Natural killer cell treated with Interleukin-12 subunit alpha and Interleukin-12 subunit beta and Interleukin-15 and Interleukin-18, amount 100 ng/mL, for 72 hours (primary cell): ENCODE measurements at regions not wholly inside any gene's neighbourhood (a gene's known extent, or its start where the extent isn't known, plus 50 kb on each side); places are given as distances from the start of the nearest gene placed in this dataset.

Experiments used
- ATAC-seq, 2 donors: fragments of 150-1000 bp; cut with Tn5 transposase in 1 of 2; sonication (Bioruptor Pico), chemical (Tn5 transposase) in 1 of 2; 2 replicates each; pipeline ENCODE4 v1.10.0; 2021
- DNase-seq: peaks from one replicate; pipeline ENCODE4 v3.0.0; 2022; ENCODE audit warnings: low spot score
- H3K27ac Mint-ChIP-seq, 2 donors: 1 replicate in 1 of 2; 2 replicates in 1 of 2; pipeline ENCODE4 v1.8.0; 2022; ENCODE audit warnings: mixed read lengths in 2 of 2, mild to moderate bottlenecking in 1 of 2, moderate library complexity in 1 of 2
- H3K27me3 Mint-ChIP-seq, 2 donors: 1 replicate in 1 of 2; 2 replicates in 1 of 2; pipeline ENCODE4 v1.8.0; 2022; ENCODE audit warnings: mixed read lengths in 2 of 2
- H3K36me3 Mint-ChIP-seq: one replicate; pipeline ENCODE4 v1.8.0; 2022; ENCODE audit warnings: mixed read lengths
- H3K4me1 Mint-ChIP-seq, 2 donors: 1 replicate in 1 of 2; 2 replicates in 1 of 2; pipeline ENCODE4 v1.8.0; 2022; ENCODE audit warnings: low read depth in 2 of 2, mixed read lengths in 2 of 2, mild to moderate bottlenecking in 1 of 2
- H3K4me3 Mint-ChIP-seq: one replicate; pipeline ENCODE4 v1.8.0; 2022; ENCODE audit warnings: mixed read lengths
- H3K9me3 Mint-ChIP-seq: 2 replicates; pipeline ENCODE4 v1.8.0; 2022; ENCODE audit warnings: mixed read lengths

DNA sequence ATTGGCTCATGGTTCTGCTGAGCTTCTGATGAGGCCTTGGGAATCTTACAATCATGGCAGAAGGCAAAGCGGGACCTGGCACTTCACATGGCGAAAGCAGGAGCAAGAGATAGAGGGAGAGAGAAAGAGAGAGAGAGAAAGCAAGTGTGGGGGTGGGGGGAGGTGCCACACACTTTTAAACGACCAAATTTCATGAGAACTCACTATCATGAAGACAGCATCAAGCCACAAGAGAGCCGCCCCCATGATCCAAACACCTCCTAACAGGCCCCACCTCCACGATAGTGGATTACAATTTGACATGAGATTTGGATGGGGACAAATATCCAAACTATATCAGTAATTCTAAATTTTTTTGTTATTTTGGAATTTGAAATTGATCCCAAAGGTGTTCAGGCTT lies 553.9 kb downstream of the PRR16 start:
- H3K9me3 Mint-ChIP-seq, result peaks cover 12% of the 10 kb centered on the region
- DNase-seq (no peak), ATAC-seq (no peak)
- H3K4me3 Mint-ChIP-seq, result no peak overlapping the region
- no peaks in the 10 kb centered on the region for H3K4me1 Mint-ChIP-seq
- H3K27ac Mint-ChIP-seq, result no peak overlapping the region
- no peaks in the 10 kb centered on the region for H3K27me3 Mint-ChIP-seq
- H3K36me3 Mint-ChIP-seq, result no peaks in the 10 kb centered on the region

DNA sequence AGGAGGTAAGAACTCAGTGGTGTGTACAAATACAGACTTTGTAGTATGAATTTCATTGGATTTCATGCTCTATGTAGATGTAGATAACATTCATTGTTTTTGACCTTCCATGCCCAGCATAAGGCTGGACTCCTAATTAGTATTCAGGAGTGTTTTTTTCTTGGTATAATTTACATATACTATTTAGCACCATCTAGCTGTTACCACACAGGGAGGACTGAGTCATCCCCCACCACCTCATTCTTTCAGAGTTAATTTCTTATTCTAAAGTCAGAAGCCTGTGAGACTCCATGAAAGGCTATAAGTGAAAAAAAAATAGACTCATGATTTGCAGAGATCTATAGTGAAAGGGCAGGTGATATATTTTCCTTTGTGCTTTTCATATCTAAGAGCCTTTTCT lies 555.0 kb downstream of the PRR16 start:
- no peaks in the 10 kb centered on the region for H3K36me3 Mint-ChIP-seq
- DNase-seq, result no peak
- H3K4me1 Mint-ChIP-seq, result no peaks in the 10 kb centered on the region
- ATAC-seq, result no peak
- no peak overlapping the region for H3K27ac Mint-ChIP-seq
- H3K27me3 Mint-ChIP-seq, result no peaks in the 10 kb centered on the region
- peaks cover 14% of the 10 kb centered on the region for H3K9me3 Mint-ChIP-seq
- no peak overlapping the region for H3K4me3 Mint-ChIP-seq

DNA sequence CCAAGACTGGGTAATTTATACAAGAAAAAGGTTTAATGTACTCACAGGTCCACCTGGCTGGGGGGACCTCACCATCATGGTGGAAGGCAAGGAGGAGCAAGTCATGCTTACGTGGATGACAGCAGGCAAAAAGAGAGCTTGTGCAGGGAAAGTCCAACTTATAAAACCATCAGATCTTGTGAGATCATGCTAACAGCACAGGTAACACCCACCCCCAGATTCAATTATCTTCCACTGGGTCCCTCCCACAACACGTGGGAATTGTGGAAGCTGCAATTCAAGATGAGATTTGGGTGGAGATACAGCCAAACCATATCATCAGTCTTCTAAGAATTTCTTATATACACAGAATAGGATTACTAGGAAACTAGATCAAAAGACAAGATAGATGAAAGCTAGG lies 555.6 kb downstream of the PRR16 start:
- H3K27me3 Mint-ChIP-seq, result no peaks in the 10 kb centered on the region
- ATAC-seq (no peak), DNase-seq (no peak)
- H3K4me3 Mint-ChIP-seq, result no peak overlapping the region
- no peaks in the 10 kb centered on the region for H3K36me3 Mint-ChIP-seq
- no peak overlapping the region for H3K27ac Mint-ChIP-seq
- peaks cover 14% of the 10 kb centered on the region for H3K9me3 Mint-ChIP-seq
- H3K4me1 Mint-ChIP-seq, result no peaks in the 10 kb centered on the region

DNA sequence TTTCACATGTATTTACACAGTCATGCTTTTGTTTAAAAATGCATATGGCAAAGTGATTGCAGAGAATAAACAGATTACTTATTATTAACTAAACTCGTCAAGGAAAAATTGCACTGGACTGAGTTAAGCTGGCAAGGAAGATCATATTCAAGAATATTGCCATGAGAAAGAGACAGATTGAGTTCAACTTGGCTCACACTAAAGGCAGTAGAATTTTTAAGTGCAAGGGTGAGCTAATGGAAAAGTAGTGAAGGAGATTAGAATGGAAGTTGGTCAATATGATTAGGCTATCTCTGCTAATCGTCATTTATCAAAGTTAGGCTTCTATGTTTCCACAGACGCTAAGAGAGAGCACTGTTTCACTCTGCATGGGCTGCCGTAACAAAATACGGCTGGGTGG lies 557.6 kb downstream of the PRR16 start:
- no peak overlapping the region for H3K4me3 Mint-ChIP-seq
- no peaks in the 10 kb centered on the region for H3K27me3 Mint-ChIP-seq
- no peak overlapping the region for H3K27ac Mint-ChIP-seq
- no peak for ATAC-seq
- H3K4me1 Mint-ChIP-seq, result no peaks in the 10 kb centered on the region
- peaks cover 14% of the 10 kb centered on the region for H3K9me3 Mint-ChIP-seq
- no peak for DNase-seq
- H3K36me3 Mint-ChIP-seq, result no peaks in the 10 kb centered on the region

DNA sequence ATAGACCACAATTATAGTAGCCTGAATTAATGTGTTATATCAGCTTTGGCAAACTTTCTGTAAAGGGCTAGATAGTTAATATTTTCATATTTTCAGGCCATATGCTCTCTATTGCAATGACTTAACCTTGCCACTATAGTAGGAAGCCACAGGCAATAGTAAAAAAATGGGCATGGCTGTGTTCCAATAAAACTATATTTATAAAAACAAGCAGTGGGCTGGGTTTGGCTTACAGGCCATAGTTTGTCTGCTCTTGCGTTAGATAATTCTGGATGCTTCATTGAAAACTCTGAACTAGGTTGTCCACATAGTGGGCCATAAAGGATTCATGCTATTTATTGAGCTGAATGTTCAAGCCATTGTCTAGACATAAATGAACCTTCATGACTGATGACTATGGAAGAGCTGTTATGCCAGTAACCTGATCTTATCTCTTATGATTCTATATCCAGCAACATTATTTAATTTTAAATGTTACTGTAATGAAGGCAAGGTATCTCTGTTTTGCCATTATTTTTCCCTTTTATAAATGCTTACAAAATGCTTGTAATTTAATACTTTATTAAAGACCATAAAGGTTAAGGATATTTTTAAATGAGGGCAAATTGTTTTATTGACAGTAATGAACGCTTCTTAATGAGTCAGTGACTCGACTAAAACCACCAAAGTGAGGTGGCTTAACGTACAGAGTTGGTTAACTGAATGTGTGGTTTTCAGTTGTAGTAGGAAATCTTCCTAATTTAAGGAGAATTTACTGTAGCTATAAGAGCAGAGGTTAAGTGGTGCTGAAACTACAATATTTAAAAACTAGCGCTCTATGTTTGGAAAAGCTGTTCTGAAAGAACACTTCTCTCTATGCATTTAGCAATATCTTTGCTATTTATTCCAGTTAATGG lies 560.6 kb downstream of the PRR16 start:
- no peaks in the 10 kb centered on the region for H3K4me1 Mint-ChIP-seq
- DNase-seq, result no peak
- no peaks in the 10 kb centered on the region for H3K27me3 Mint-ChIP-seq
- peaks cover 12% of the 10 kb centered on the region for H3K9me3 Mint-ChIP-seq
- H3K27ac Mint-ChIP-seq, result no peak overlapping the region
- no peak overlapping the region for H3K4me3 Mint-ChIP-seq
- no peaks in the 10 kb centered on the region for H3K36me3 Mint-ChIP-seq
- no peak for ATAC-seq

DNA sequence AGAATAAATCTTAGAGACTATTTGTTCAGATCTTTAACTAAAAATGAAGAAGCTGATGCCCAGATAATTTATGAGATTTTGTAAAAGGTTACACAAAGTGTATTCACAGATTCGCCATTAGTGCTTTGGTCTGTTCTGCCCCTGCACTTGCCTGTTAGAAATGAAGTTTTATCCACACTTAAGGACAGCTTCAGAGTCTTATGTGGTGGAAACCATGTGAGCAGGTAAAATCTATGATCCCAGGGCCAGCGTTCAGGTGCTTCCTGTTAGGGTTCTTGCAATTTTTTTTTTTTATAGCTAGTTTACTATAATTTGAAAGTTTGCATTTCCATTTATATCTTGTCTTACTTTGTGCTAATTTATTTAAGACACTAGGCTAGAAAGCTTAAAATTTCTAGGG lies 561.6 kb downstream of the PRR16 start:
- no peaks in the 10 kb centered on the region for H3K27me3 Mint-ChIP-seq

DNA sequence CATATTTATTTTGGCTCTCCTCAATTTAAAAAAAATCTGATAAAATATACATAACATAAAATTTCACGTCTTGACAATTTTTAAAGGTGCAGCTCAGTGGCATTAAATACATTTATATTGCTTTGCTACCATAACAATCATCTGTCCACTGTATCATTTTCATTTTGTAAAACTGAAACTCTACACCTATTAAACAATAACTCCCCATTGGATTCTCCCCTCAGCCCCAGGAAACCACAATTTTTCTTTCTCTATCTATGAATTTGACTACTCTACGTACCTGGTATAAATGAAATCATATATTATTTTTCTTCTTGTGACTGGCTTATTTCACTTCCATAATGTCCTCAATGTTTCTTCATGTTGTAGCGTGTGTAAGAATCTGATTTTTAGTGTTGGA lies 563.5 kb downstream of the PRR16 start:
- no peaks in the 10 kb centered on the region for H3K4me1 Mint-ChIP-seq
- H3K9me3 Mint-ChIP-seq, result peaks cover 5% of the 10 kb centered on the region
- H3K27ac Mint-ChIP-seq, result no peak overlapping the region
- no peaks in the 10 kb centered on the region for H3K27me3 Mint-ChIP-seq
- H3K4me3 Mint-ChIP-seq, result no peak overlapping the region
- ATAC-seq, result no peak
- no peaks in the 10 kb centered on the region for H3K36me3 Mint-ChIP-seq
- DNase-seq, result no peak

More for the DNA sequence above, 561.6 kb downstream of the PRR16 start:
- peaks cover 11% of the 10 kb centered on the region for H3K9me3 Mint-ChIP-seq
- H3K4me1 Mint-ChIP-seq, result no peaks in the 10 kb centered on the region
- no peak overlapping the region for H3K4me3 Mint-ChIP-seq
- ATAC-seq, result no peak
- no peak for DNase-seq
- H3K36me3 Mint-ChIP-seq, result no peaks in the 10 kb centered on the region
- H3K27ac Mint-ChIP-seq, result no peak overlapping the region

DNA sequence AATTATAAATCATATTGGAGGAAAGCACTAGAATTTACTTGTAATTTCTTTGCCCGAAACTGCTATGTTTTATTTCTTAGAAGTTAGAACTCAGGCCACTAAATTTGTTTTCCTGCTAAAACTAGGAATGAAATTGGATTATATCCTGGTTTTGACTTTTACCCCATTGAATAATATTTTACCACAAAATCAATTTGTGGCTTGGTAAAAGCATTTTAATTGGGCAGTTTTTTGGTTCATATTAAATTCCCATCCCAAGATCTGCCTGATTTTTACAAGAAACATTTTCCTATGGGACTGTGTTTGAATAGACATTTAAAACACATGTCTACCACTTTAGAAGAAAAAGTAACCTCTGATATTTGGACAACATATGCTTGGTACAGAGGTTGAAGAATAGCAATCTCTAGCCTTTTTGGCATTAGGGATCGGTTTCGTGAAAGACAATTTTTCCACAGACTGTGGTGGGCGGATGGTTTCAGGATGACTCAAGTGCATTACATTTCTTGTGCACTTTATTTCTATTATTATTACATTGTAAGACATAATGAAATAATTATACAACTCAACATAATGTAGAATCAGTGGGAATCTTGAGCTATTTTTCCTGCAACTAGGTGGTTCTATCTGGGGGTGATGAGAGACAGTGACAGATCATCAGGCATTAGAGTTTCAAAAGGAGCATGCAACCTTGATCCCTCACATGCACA lies 565.6 kb downstream of the PRR16 start:
- Mint-ChIP-seq H3K9me3 (peaks cover 4% of the 10 kb centered on the region), H3K4me3 (no peak overlapping the region), H3K27me3 (no peaks in the 10 kb centered on the region), H3K36me3 (no peaks in the 10 kb centered on the region), H3K27ac (no peak overlapping the region), H3K4me1 (no peaks in the 10 kb centered on the region)
- DNase-seq, result no peak
- ATAC-seq, result no peak

DNA sequence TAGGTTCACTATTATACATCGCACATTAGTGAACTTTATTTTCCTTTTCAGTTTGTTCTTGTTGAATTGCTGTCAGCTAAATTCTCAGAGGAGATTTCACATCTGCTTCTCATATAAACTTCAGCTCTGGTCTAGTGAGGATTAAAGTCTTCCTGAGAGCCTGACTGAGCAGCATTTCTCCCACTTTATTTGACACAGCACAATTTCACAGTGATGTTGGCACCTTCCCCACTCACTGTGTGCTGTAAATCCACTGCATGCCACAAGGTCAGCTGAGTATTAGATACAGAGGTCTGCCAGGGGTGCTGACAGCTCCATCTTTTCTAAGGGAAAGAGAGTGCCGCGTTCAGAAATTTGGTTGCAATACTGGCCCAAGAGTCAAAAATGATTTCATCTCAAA lies 567.4 kb downstream of the PRR16 start:
- H3K27me3 Mint-ChIP-seq, result no peaks in the 10 kb centered on the region
- no peaks in the 10 kb centered on the region for H3K4me1 Mint-ChIP-seq
- DNase-seq, result no peak
- no peak overlapping the region for H3K4me3 Mint-ChIP-seq
- ATAC-seq, result no peak
- no peak overlapping the region for H3K27ac Mint-ChIP-seq
- H3K9me3 Mint-ChIP-seq, result peaks cover 11% of the 10 kb centered on the region
- H3K36me3 Mint-ChIP-seq, result no peaks in the 10 kb centered on the region

DNA sequence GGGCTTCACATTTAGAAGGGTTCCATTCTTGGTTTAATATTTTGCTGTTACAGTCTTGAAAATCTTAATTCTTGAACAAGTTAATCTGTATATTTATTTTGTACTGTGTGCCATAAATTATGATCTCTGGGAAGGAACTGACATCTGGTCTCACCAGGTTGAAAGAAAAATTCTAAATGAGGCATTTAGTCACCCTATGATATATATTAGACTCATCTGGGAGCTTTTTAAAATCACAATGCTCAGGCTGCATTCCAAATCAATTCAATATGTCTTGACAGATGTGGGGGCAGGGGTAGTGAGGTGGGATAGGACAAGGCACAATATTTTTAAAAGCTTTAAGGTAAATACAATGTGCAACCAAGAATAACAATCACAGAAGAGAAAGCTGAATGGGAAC lies 569.2 kb downstream of the PRR16 start:
- no peaks in the 10 kb centered on the region for H3K4me1 Mint-ChIP-seq
- DNase-seq (no peak), ATAC-seq (no peak)
- H3K9me3 Mint-ChIP-seq, result peaks cover 15% of the 10 kb centered on the region
- no peak overlapping the region for H3K27ac Mint-ChIP-seq
- H3K27me3 Mint-ChIP-seq, result no peaks in the 10 kb centered on the region
- peaks cover 3% of the 10 kb centered on the region for H3K36me3 Mint-ChIP-seq
- no peak overlapping the region for H3K4me3 Mint-ChIP-seq

DNA sequence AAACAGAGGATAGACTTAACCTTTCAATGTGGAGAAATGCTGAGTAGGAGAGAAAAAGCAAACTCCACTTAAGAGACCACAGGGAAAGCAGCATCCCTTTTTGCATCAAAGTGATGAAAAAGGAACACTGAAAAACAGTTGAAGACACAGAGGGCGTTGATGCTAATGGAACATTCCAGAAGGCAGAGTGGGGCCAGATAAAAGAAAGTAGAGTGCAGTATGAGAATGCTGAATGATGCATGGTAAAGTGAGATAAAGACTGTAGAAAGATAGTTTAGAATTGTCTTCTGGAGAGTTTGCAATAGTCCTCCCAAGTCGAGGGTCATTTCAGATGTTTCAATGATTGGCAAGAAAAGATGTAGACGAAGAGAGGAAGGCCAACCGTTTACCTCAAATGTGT lies 574.3 kb downstream of the PRR16 start:
- ATAC-seq, result no peak
- DNase-seq, result no peak
- H3K9me3 Mint-ChIP-seq, result peaks cover 19% of the 10 kb centered on the region
- H3K27ac Mint-ChIP-seq, result no peak overlapping the region
- H3K4me1 Mint-ChIP-seq, result no peaks in the 10 kb centered on the region
- no peaks in the 10 kb centered on the region for H3K27me3 Mint-ChIP-seq
- H3K4me3 Mint-ChIP-seq, result no peak overlapping the region
- H3K36me3 Mint-ChIP-seq, result peaks cover 4% of the 10 kb centered on the region

DNA sequence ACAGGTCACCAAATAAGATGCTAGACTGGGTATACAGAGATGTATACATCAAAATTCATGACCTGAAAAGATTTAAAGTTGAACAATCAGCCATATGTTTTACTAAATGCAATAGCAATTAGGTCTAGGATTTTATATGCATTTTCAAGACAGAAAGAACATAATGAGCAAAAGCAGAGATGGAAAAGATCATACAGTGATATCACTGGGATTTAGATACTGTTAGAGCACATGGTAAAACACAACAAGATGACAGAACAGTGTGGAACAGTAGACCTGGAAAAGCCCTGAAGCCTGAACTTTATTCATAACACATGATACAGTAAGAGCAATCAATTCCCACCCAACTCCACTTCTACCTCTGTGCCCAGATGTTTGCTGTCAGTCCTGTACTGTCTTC lies 585.9 kb downstream of the PRR16 start:
- H3K36me3 Mint-ChIP-seq, result no peaks in the 10 kb centered on the region
- H3K27ac Mint-ChIP-seq, result no peak overlapping the region
- DNase-seq, result no peak
- peaks cover 5% of the 10 kb centered on the region for H3K9me3 Mint-ChIP-seq
- no peaks in the 10 kb centered on the region for H3K27me3 Mint-ChIP-seq
- no peak overlapping the region for H3K4me3 Mint-ChIP-seq
- ATAC-seq, result no peak
- no peaks in the 10 kb centered on the region for H3K4me1 Mint-ChIP-seq

DNA sequence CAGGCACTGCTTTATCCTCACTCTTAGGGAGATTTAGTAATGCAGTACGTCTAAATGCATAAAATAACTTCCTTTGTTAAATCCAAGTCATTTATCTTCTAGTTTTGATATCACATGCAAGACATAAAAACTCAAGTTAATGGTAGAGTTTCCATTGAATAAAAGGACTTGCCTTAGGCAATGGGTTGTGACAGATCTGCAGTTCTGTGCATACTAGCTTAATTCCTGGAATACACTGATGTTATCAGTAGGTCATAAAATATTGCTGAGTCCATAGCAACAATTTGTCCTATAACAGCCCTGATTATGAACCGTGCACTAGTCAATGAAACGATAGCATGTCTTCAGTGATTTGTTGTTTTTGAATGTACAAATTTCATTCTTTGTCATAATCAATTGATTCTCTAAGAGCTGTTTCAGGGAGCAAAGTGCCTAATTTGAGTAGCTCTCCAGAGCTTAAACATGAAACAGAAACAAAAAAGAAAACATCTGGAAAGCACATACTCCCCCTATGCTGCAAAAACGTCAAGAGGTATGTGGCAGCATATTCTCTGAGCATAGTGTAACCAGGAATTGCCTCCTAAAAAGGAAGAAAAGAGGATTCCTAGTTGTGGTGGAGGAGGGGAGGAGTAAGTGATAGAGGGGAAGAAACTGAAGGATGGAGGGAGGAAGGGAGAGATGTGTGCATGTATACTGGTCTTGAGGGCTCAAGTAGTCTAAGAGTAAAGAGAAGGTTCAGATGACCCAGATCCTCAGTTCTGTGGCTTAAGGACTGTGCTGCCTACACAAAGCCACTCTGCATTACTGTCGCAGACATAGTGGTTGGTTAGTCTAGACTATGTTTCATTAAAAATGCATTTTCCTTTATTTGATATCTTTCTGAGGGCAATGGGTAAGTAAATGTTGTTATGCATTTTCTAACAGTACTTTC lies 589.2 kb downstream of the PRR16 start:
- H3K9me3 Mint-ChIP-seq, result peaks cover 5% of the 10 kb centered on the region
- ATAC-seq (no peak), DNase-seq (no peak)
- H3K4me3 Mint-ChIP-seq, result no peak overlapping the region
- H3K27me3 Mint-ChIP-seq, result no peaks in the 10 kb centered on the region
- no peak overlapping the region for H3K27ac Mint-ChIP-seq
- no peaks in the 10 kb centered on the region for H3K36me3 Mint-ChIP-seq
- no peaks in the 10 kb centered on the region for H3K4me1 Mint-ChIP-seq

DNA sequence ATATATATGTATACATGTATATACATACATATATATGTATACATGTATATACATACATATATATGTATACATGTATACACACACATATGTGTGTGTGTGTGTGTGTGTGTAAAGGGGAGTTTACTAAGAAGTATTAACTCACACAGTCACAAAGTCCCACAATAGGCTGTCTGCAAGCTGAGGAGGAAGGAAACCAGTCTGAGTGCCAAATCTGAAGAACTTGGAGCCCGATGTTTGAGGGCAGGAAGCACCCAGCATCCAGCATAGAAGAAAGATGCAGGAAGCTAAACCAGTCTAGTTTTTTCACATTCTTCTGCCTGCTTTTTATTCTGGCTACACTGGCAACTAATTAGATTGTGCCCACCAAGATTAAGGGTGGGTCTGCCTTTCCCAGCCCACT lies 591.5 kb downstream of the PRR16 start:
- H3K4me1 Mint-ChIP-seq, result no peaks in the 10 kb centered on the region
- DNase-seq (no peak), ATAC-seq (no peak)
- H3K36me3 Mint-ChIP-seq, result peaks cover 5% of the 10 kb centered on the region
- no peak overlapping the region for H3K27ac Mint-ChIP-seq
- H3K9me3 Mint-ChIP-seq, result peaks cover 12% of the 10 kb centered on the region
- H3K4me3 Mint-ChIP-seq, result no peak overlapping the region
- no peaks in the 10 kb centered on the region for H3K27me3 Mint-ChIP-seq
